ENCODE measurements at regions not wholly inside any gene's neighbourhood (a gene's known extent, or its start where the extent isn't known, plus 50 kb on each side); places are given as distances from the start of the nearest gene placed in this dataset.
A peak's percentile ranks its signal among the peaks of the same experiment; 100 is the strongest.

- TF ChIP-seq TRIM24 (IDR thresholded peaks at IDR 0.05), result peak; percentile 24 to 70; a peak in 3 of 4 replicates
- no peak for TF ChIP-seq U2AF2 (optimal IDR thresholded peaks at IDR 0.05; ENCODE audit: low read depth, low read length)
- no peak for TF ChIP-seq WHSC1 (IDR thresholded peaks at IDR 0.05; ENCODE audit: low read length)
- no peak for TF ChIP-seq XRCC4 (IDR thresholded peaks at IDR 0.05; ENCODE audit: extremely low read depth, insufficient read depth, insufficient read length)
- TF ChIP-seq HMG20B (CRISPR knock-in tag; IDR thresholded peaks at IDR 0.05), result no peak
- TF ChIP-seq TFE3 (CRISPR knock-in tag; IDR thresholded peaks at IDR 0.05), result no peak
- TF ChIP-seq TAL1 (IDR thresholded peaks at IDR 0.05), result peak; percentile 85
- no peak for TF ChIP-seq SAFB (IDR thresholded peaks at IDR 0.05; ENCODE audit: borderline replicate concordance, low read depth, low read length)
- no peak for TF ChIP-seq BDP1 (IDR thresholded peaks at IDR 0.05; ENCODE audit: insufficient read depth, insufficient read length)
- no peak for TF ChIP-seq ZKSCAN1 (IDR thresholded peaks at IDR 0.05; ENCODE audit: low read depth, low read length)
- TF ChIP-seq ARID1B (IDR thresholded peaks at IDR 0.05), result peak; percentile 96
- no peak for TF ChIP-seq ZNF655 (CRISPR knock-in tag; IDR thresholded peaks at IDR 0.05)
- no peak for TF ChIP-seq ELK1 (CRISPR knock-in tag; IDR thresholded peaks at IDR 0.05)
- no peak for TF ChIP-seq CTBP1 (IDR thresholded peaks at IDR 0.05; ENCODE audit: borderline replicate concordance)
- TF ChIP-seq MAFG (tag; conservative IDR thresholded peaks at IDR 0.05), result no peak
- TF ChIP-seq DEAF1 (CRISPR knock-in tag; IDR thresholded peaks at IDR 0.05), result peak; percentile 20; the same call in 1 of the 2 replicates
- no peak for TF ChIP-seq ZBTB1 (CRISPR knock-in tag; IDR thresholded peaks at IDR 0.05; ENCODE audit: borderline replicate concordance, low read depth)
- TF ChIP-seq KDM5B (IDR thresholded peaks at IDR 0.05; ENCODE audit: insufficient replicate concordance, low read depth, low read length), result no peak
- peak; percentile 77 for TF ChIP-seq KLF16 (IDR thresholded peaks at IDR 0.05)
- TF ChIP-seq ZFX (CRISPR knock-in tag; IDR thresholded peaks at IDR 0.05), result no peak
- TF ChIP-seq ZNF551 (CRISPR knock-in tag; IDR thresholded peaks at IDR 0.05), result no peak
- no peak for TF ChIP-seq HOXB6 (CRISPR knock-in tag; IDR thresholded peaks at IDR 0.05; ENCODE audit: borderline replicate concordance)
- TF ChIP-seq MCM5 (IDR thresholded peaks at IDR 0.05; ENCODE audit: low read depth), result no peak
- peak; percentile 83 for TF ChIP-seq SOX6 (IDR thresholded peaks at IDR 0.05)
Observed at GRCh38 chr11:13102865-13103539, 93.9 kb downstream of the RASSF10 start (continued).
